ENCODE measurements at regions not wholly inside any gene's neighbourhood (a gene's known extent, or its start where the extent isn't known, plus 50 kb on each side); places are given as distances from the start of the nearest gene placed in this dataset.
A peak's percentile ranks its signal among the peaks of the same experiment; 100 is the strongest.

DNA sequence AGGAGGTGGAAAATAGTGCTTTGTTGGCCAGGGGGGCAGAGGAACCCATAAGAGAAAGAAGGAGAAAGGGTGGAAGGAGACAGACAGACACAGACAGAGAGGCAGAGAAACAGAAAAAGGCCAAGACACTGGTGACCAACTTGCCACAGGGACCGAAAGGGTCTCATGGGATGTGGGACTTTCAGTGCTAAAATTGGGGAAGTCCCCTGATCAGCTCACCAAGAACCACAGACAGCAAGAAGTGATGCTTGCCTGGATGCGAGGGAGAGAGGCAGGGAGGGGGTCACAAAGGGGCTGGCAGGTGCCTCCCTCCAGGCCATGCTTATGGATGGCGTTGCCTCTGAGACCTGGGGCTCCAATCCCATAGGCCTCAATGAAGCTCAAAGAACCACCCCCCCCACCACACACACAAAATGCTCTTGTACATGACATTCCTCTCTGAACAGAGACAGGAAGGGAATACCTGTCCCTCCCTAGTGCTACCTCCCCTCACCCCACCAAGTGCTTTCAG, 413.4 kb downstream of the MN1 start:
- Histone ChIP-seq H3K79me2 (ENCODE audit: low read length) (no peaks in the 10 kb centered on the region), H3K9ac (ENCODE audit: low read length) (no peak overlapping the region), H3K27me3 (ENCODE audit: low read depth, low read length) (peaks cover 46% of the 10 kb centered on the region), H3K27ac (ENCODE audit: low read length) (no peak overlapping the region), H2AFZ (ENCODE audit: low read depth, low read length) (no peak overlapping the region), H3K9me3 (ENCODE audit: insufficient read depth, low read length) (no peaks in the 10 kb centered on the region), H3K4me3 (ENCODE audit: low read length) (peak overlapping the region; percentile 35), H3K4me1 (ENCODE audit: low read length) (peaks cover 12% of the 10 kb centered on the region), H4K20me1 (ENCODE audit: insufficient read depth, low read length) (0 out of 2 replicates have a peak, but pooled peaks cover 3% of the 10 kb centered on the region), H3K4me2 (ENCODE audit: low read length) (peak overlapping the region; percentile 66), H3K36me3 (replicated peaks; ENCODE audit: low read depth, low read length) (no peaks in the 10 kb centered on the region)
- no peak for TF ChIP-seq EZH2phosphoT487 (IDR thresholded peaks at IDR 0.05; ENCODE audit: low read depth)
- TF ChIP-seq, protein P1, sequence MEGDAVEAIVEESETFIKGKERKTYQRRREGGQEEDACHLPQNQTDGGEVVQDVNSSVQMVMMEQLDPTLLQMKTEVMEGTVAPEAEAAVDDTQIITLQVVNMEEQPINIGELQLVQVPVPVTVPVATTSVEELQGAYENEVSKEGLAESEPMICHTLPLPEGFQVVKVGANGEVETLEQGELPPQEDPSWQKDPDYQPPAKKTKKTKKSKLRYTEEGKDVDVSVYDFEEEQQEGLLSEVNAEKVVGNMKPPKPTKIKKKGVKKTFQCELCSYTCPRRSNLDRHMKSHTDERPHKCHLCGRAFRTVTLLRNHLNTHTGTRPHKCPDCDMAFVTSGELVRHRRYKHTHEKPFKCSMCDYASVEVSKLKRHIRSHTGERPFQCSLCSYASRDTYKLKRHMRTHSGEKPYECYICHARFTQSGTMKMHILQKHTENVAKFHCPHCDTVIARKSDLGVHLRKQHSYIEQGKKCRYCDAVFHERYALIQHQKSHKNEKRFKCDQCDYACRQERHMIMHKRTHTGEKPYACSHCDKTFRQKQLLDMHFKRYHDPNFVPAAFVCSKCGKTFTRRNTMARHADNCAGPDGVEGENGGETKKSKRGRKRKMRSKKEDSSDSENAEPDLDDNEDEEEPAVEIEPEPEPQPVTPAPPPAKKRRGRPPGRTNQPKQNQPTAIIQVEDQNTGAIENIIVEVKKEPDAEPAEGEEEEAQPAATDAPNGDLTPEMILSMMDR (IDR thresholded peaks at IDR 0.05; ENCODE audit: low read depth, low read length), result no peak

DNA sequence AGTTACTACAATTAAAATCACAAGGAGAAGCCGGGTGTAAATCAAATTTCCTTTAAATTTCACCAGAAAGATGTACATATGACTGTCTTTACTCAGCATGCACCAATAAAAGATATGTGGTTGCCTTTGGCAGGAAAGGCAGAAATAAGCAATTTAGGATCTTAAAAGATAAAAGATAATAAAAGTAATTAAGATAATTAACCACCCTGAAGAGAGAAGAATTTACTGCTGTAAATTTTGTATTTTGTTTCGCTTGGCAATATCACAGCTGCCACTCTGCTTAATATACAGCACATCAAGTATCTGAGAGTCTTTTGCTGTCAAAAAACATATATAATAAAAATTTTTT, 411.9 kb downstream of the MN1 start:
- Histone ChIP-seq H3K27ac (ENCODE audit: low read length) (no peak overlapping the region), H3K9ac (ENCODE audit: low read length) (no peak overlapping the region), H3K36me3 (replicated peaks; ENCODE audit: low read depth, low read length) (no peaks in the 10 kb centered on the region), H3K27me3 (ENCODE audit: low read depth, low read length) (peaks cover 41% of the 10 kb centered on the region), H3K79me2 (ENCODE audit: low read length) (no peaks in the 10 kb centered on the region), H3K4me3 (ENCODE audit: low read length) (no peak overlapping the region), H3K4me2 (ENCODE audit: low read length) (no peak overlapping the region), H3K9me3 (ENCODE audit: insufficient read depth, low read length) (no peaks in the 10 kb centered on the region), H2AFZ (ENCODE audit: low read depth, low read length) (no peak overlapping the region), H3K4me1 (ENCODE audit: low read length) (peaks cover 12% of the 10 kb centered on the region), H4K20me1 (ENCODE audit: insufficient read depth, low read length) (0 out of 2 replicates have a peak, but pooled peaks cover 3% of the 10 kb centered on the region)
- TF ChIP-seq, protein P1 (IDR thresholded peaks at IDR 0.05; ENCODE audit: low read depth, low read length), result no peak
- no peak for TF ChIP-seq EZH2phosphoT487 (IDR thresholded peaks at IDR 0.05; ENCODE audit: low read depth)

DNA sequence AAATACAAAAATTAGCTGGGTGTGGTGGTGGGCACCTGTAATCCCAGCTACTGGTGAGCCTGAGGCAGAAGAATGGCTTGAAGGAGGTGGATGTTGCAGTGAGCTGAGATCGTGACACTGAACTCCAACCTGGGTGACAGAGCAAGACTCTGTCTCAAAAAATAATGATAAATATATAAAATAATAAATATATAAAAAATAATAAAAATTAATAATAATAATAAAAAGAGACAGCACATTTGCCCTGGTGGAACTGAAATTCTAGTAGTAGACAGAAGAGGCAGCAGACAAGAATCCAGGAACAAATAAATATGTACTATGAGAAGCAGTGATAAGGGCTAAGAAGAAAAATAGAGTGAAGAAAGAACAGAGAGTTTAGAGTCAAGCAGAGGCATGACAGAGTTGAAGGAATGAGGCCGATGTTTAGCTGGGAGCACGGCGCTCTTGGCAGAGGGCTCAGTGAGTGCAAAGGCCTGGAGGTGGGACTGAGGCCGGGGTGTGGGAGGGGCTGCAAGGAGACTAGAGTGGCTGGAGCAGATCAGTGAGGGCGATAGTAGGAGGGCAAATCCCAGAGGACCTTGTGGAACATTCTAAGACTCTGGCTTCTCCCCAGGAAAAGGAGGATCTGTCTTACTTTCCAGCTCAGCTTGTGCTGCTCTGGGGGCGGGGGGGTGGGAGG, 410.3 kb downstream of the MN1 start:
- H3K79me2 ChIP-seq (ENCODE audit: low read length), result no peaks in the 10 kb centered on the region
- H3K9ac ChIP-seq (ENCODE audit: low read length), result no peak overlapping the region
- no peak for TF ChIP-seq EZH2phosphoT487 (IDR thresholded peaks at IDR 0.05; ENCODE audit: low read depth)
- TF ChIP-seq, protein P1 (IDR thresholded peaks at IDR 0.05; ENCODE audit: low read depth, low read length), result no peak
- H3K9me3 ChIP-seq (ENCODE audit: insufficient read depth, low read length), result no peaks in the 10 kb centered on the region
- H3K4me3 ChIP-seq (ENCODE audit: low read length), result no peak overlapping the region
- H4K20me1 ChIP-seq (ENCODE audit: insufficient read depth, low read length), result 0 out of 2 replicates have a peak, but pooled peaks cover 3% of the 10 kb centered on the region
- H3K27me3 ChIP-seq (ENCODE audit: low read depth, low read length), result peaks cover 30% of the 10 kb centered on the region
- H3K4me2 ChIP-seq (ENCODE audit: low read length), result no peak overlapping the region
- H3K4me1 ChIP-seq (ENCODE audit: low read length), result peaks cover 12% of the 10 kb centered on the region
- H2AFZ ChIP-seq (ENCODE audit: low read depth, low read length), result no peak overlapping the region
- no peak overlapping the region for H3K27ac ChIP-seq (ENCODE audit: low read length)
- H3K36me3 ChIP-seq (replicated peaks; ENCODE audit: low read depth, low read length), result no peaks in the 10 kb centered on the region

DNA sequence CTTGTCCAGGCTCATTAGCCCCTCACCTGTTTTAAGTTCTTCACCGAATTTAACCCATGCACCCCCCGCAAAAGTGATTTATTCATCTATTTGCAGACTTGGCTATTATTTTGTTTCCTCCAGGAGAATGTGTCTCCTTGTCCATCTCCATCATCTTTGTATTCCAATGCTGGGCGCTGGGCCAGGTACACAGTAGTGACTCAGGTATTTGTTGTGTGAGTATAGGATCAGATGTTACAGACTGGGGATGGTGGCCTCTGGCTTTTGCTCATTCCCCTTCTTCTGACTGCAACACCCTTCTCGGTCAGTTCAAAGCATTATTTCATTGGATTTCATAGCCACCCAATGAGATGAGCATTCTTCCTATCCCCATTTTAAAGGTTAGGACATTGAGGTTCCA, 408.2 kb downstream of the MN1 start:
- 0 out of 2 replicates have a peak, but pooled peaks cover 3% of the 10 kb centered on the region for H4K20me1 ChIP-seq (ENCODE audit: insufficient read depth, low read length)
- peaks cover 3% of the 10 kb centered on the region for H3K4me1 ChIP-seq (ENCODE audit: low read length)
- no peak overlapping the region for H3K27ac ChIP-seq (ENCODE audit: low read length)
- H3K4me2 ChIP-seq (ENCODE audit: low read length), result no peak overlapping the region
- no peaks in the 10 kb centered on the region for H3K9me3 ChIP-seq (ENCODE audit: insufficient read depth, low read length)
- H3K79me2 ChIP-seq (ENCODE audit: low read length), result no peaks in the 10 kb centered on the region
- no peak overlapping the region for H3K4me3 ChIP-seq (ENCODE audit: low read length)
- no peak overlapping the region for H3K9ac ChIP-seq (ENCODE audit: low read length)
- peaks cover 22% of the 10 kb centered on the region for H3K27me3 ChIP-seq (ENCODE audit: low read depth, low read length)
- H2AFZ ChIP-seq (ENCODE audit: low read depth, low read length), result no peak overlapping the region
- H3K36me3 ChIP-seq (replicated peaks; ENCODE audit: low read depth, low read length), result no peaks in the 10 kb centered on the region
- TF ChIP-seq, protein P1 (IDR thresholded peaks at IDR 0.05; ENCODE audit: low read depth, low read length), result no peak
